HEK293 (cell line): ENCODE measurements at regions not wholly inside any gene's neighbourhood (a gene's known extent, or its start where the extent isn't known, plus 50 kb on each side); places are given as distances from the start of the nearest gene placed in this dataset.

ENCODE experiments used
- CTCF ChIA-PET: fragments of 350-600 bp; formaldehyde crosslinking; extraction: SDS; loops from one replicate; lab custom pipeline; 2021; ENCODE audit warnings: antibody characterized with exemption; lab: Yijun Ruan, JAX
- POLR2A ChIA-PET: fragments of 300-600 bp; formaldehyde crosslinking; extraction: SDS; loops from one replicate; lab custom pipeline; 2020; ENCODE audit warnings: antibody characterized with exemption, inconsistent platforms; lab: Yijun Ruan, JAX
- H3K27ac ChIP-seq: fragments of 200-500 bp; sonication (Bioruptor generic); 2 replicates; pipeline ENCODE4 v1.5.1; 2014; ENCODE audit warnings: low read depth, low read length, control low read depth, inconsistent platforms; ENCODE audit errors: extremely low read depth
- H3K36me3 ChIP-seq, 2 experiments: fragments of 200-500 bp in 1 of 2; sonication (Bioruptor generic) in 1 of 2; 1 replicate in 1 of 2; 2 replicates in 1 of 2; pipeline ENCODE4 v1.5.1; 2014 to 2017; ENCODE audit warnings: inconsistent platforms in 2 of 2, low read length in 2 of 2; ENCODE audit not compliant: control insufficient read depth in 2 of 2, insufficient read depth in 1 of 2
- H3K4me1 ChIP-seq: fragments of 200-500 bp; sonication (Bioruptor generic); 2 replicates; pipeline ENCODE4 v1.5.1; 2014; ENCODE audit warnings: mild to moderate bottlenecking, low read length, inconsistent platforms; ENCODE audit not compliant: control insufficient read depth, insufficient read depth
- H3K4me3 ChIP-seq: 2 replicates; pipeline ENCODE4 v1.5.1; 2011; ENCODE audit warnings: low read depth, mild to moderate bottlenecking, control low read depth, low read length, moderate library complexity
- H3K9me3 ChIP-seq: fragments of 200-500 bp; sonication (Bioruptor generic); 2 replicates; pipeline ENCODE4 v1.5.1; 2014; ENCODE audit warnings: low read depth, low read length, inconsistent platforms; ENCODE audit not compliant: control insufficient read depth, insufficient read depth
- HOXC10 ChIP-seq: sonication (generic); formaldehyde crosslinking; IDR thresholded peaks from 2 replicates; pipeline ENCODE4 v1.8.1; 2023; ENCODE audit warnings: mild to moderate bottlenecking, missing genetic modification reagents
- KLF9 ChIP-seq: fragments of 450-650 bp; formaldehyde crosslinking; IDR thresholded peaks from 2 replicates; pipeline ENCODE4 v1.5.1; 2016; ENCODE audit warnings: missing biosample characterization, missing genetic modification characterization, low read depth
- OVOL3 ChIP-seq: fragments of 450-650 bp; formaldehyde crosslinking; IDR thresholded peaks from 2 replicates; pipeline ENCODE4 v1.5.1; 2016; ENCODE audit warnings: missing biosample characterization, missing genetic modification characterization
- PRDM4 ChIP-seq: fragments of 450-650 bp; formaldehyde crosslinking; IDR thresholded peaks from 2 replicates; pipeline ENCODE4 v1.5.1; 2017; ENCODE audit warnings: missing biosample characterization, missing genetic modification characterization
- SCRT2 ChIP-seq: fragments of 450-650 bp; formaldehyde crosslinking; IDR thresholded peaks from 2 replicates; pipeline ENCODE4 v1.5.1; 2016; ENCODE audit warnings: missing biosample characterization, missing genetic modification characterization
- SP7 ChIP-seq: fragments of 450-650 bp; formaldehyde crosslinking; IDR thresholded peaks from 2 replicates; pipeline ENCODE4 v1.5.1; 2016; ENCODE audit warnings: missing biosample characterization, missing genetic modification characterization
- ZBTB26 ChIP-seq: fragments of 450-650 bp; formaldehyde crosslinking; optimal IDR thresholded peaks from 2 replicates; pipeline ENCODE3; 2016; ENCODE audit warnings: missing biosample characterization, mild to moderate bottlenecking, missing genetic modification characterization
- ZIC2 ChIP-seq: fragments of 450-650 bp; formaldehyde crosslinking; IDR thresholded peaks from 2 replicates; pipeline ENCODE4 v1.5.1; 2016; ENCODE audit warnings: missing biosample characterization, missing genetic modification characterization
- ZNF121 ChIP-seq: fragments of 450-650 bp; formaldehyde crosslinking; IDR thresholded peaks from 2 replicates; pipeline ENCODE4 v1.5.1; 2016; ENCODE audit warnings: missing biosample characterization, missing genetic modification characterization
- ZNF140 ChIP-seq: fragments of 450-650 bp; formaldehyde crosslinking; IDR thresholded peaks from 2 replicates; pipeline ENCODE4 v1.5.1; 2016; ENCODE audit warnings: missing biosample characterization, missing genetic modification characterization
- ZNF19 ChIP-seq: fragments of 450-650 bp; formaldehyde crosslinking; IDR thresholded peaks from 2 replicates; pipeline ENCODE4; 2016; ENCODE audit warnings: missing biosample characterization, missing genetic modification characterization, low read depth
- ZNF23 ChIP-seq: fragments of 450-650 bp; formaldehyde crosslinking; IDR thresholded peaks from 2 replicates; pipeline ENCODE4 v1.5.1; 2016; ENCODE audit warnings: missing biosample characterization, missing genetic modification characterization, borderline replicate concordance
- ZNF266 ChIP-seq: fragments of 450-650 bp; formaldehyde crosslinking; IDR thresholded peaks from 2 replicates; pipeline ENCODE4 v1.5.1; 2016; ENCODE audit warnings: missing biosample characterization, missing genetic modification characterization, low read depth
- ZNF292 ChIP-seq: fragments of 450-650 bp; formaldehyde crosslinking; IDR thresholded peaks from 2 replicates; pipeline ENCODE4 v1.5.1; 2016; ENCODE audit warnings: low read depth, missing biosample characterization, missing genetic modification characterization, borderline replicate concordance
- ZNF311 ChIP-seq: fragments of 450-650 bp; formaldehyde crosslinking; IDR thresholded peaks from 2 replicates; pipeline ENCODE4 v1.5.1; 2017; ENCODE audit warnings: missing biosample characterization, missing genetic modification characterization, borderline replicate concordance
- ZNF366 ChIP-seq: fragments of 450-650 bp; formaldehyde crosslinking; conservative IDR thresholded peaks from 2 replicates; pipeline ENCODE4 v1.5.1; 2016; ENCODE audit warnings: missing biosample characterization, missing genetic modification characterization
- ZNF416 ChIP-seq: fragments of 450-650 bp; formaldehyde crosslinking; IDR thresholded peaks from 2 replicates; pipeline ENCODE4 v1.5.1; 2016; ENCODE audit warnings: missing biosample characterization, missing genetic modification characterization
- ZNF449 ChIP-seq: fragments of 450-650 bp; formaldehyde crosslinking; IDR thresholded peaks from 2 replicates; pipeline ENCODE4 v1.5.1; 2017; ENCODE audit warnings: missing biosample characterization, mild to moderate bottlenecking, missing genetic modification characterization, moderate library complexity
- ZNF510 ChIP-seq: fragments of 450-650 bp; formaldehyde crosslinking; IDR thresholded peaks from 2 replicates; pipeline ENCODE4 v1.5.1; 2018; ENCODE audit warnings: mild to moderate bottlenecking, missing genetic modification characterization, missing biosample characterization; ENCODE audit not compliant: insufficient replicate concordance
- ZNF513 ChIP-seq: fragments of 450-650 bp; IDR thresholded peaks from 2 replicates; pipeline ENCODE4 v1.5.1; 2018; ENCODE audit warnings: missing biosample characterization, missing genetic modification characterization
- ZNF514 ChIP-seq: fragments of 450-650 bp; formaldehyde crosslinking; IDR thresholded peaks from 2 replicates; pipeline ENCODE4 v1.5.1; 2016; ENCODE audit warnings: missing biosample characterization, missing genetic modification characterization
- ZNF555 ChIP-seq: fragments of 450-650 bp; formaldehyde crosslinking; conservative IDR thresholded peaks from 2 replicates; pipeline ENCODE4 v1.5.1; 2017; ENCODE audit warnings: missing biosample characterization, mild to moderate bottlenecking, missing genetic modification characterization, inconsistent platforms
- ZNF558 ChIP-seq: fragments of 450-650 bp; formaldehyde crosslinking; IDR thresholded peaks from 2 replicates; pipeline ENCODE4 v1.5.1; 2016; ENCODE audit warnings: missing biosample characterization, missing genetic modification characterization
- ZNF561 ChIP-seq: fragments of 450-650 bp; IDR thresholded peaks from 2 replicates; pipeline ENCODE4 v1.5.1; 2018; ENCODE audit warnings: missing biosample characterization, missing genetic modification characterization, borderline replicate concordance
- ZNF670 ChIP-seq: fragments of 450-650 bp; formaldehyde crosslinking; IDR thresholded peaks from 2 replicates; pipeline ENCODE4 v1.5.1; 2016; ENCODE audit warnings: missing biosample characterization, missing genetic modification characterization, low read depth
- ZSCAN16 ChIP-seq: fragments of 450-650 bp; formaldehyde crosslinking; IDR thresholded peaks from 2 replicates; pipeline ENCODE4 v1.5.1; 2016; ENCODE audit warnings: missing biosample characterization, missing genetic modification characterization
- ZSCAN23 ChIP-seq: fragments of 450-650 bp; formaldehyde crosslinking; IDR thresholded peaks from 2 replicates; pipeline ENCODE4 v1.5.1; 2016; ENCODE audit warnings: missing biosample characterization, missing genetic modification characterization
- TF ChIP-seq, protein P1 (sequence below): fragments of 450-650 bp; formaldehyde crosslinking; IDR thresholded peaks from 2 replicates; pipeline ENCODE4 v1.5.1; 2017; ENCODE audit warnings: missing biosample characterization, missing genetic modification characterization

GRCh38 chr9:80049096-80049782, 477.5 kb downstream of the TLE4 start:
- TF ChIP-seq ZNF510, result no peak
- TF ChIP-seq SP7, result no peak
- TF ChIP-seq ZSCAN16 (tag by site-specific recombination), result no peak
- TF ChIP-seq ZNF555, result no peak
- no peak for TF ChIP-seq HOXC10
- TF ChIP-seq ZNF266, result no peak
- TF ChIP-seq ZNF366 (tag by site-specific recombination), result no peak
- no peak for TF ChIP-seq ZNF121
- TF ChIP-seq ZNF670 (tag by site-specific recombination), result no peak
- TF ChIP-seq ZNF558 (tag by site-specific recombination), result no peak
- no peak for TF ChIP-seq ZBTB26 (tag by site-specific recombination)
- no peak for TF ChIP-seq ZNF514
- no peak for TF ChIP-seq ZNF449 (tag by site-specific recombination)
- TF ChIP-seq ZNF311 (tag by site-specific recombination), result no peak
- no peak for TF ChIP-seq ZSCAN23 (tag by site-specific recombination)
- TF ChIP-seq KLF9 (tag by site-specific recombination), result no peak
- TF ChIP-seq OVOL3 (tag by site-specific recombination), result no peak
- no peak for TF ChIP-seq ZNF416
- TF ChIP-seq, all 188 proteins: peak for 0
- Histone ChIP-seq H3K4me3 (no peak overlapping the region), H3K27ac (no peak overlapping the region), H3K9me3 (no peaks in the 10 kb centered on the region; the same call in 1 of the 2 replicates), H3K36me3 (no peaks in the 10 kb centered on the region; a peak in 1 of 3 replicates), H3K4me1 (0 out of 2 replicates have a peak, but pooled peaks cover 2% of the 10 kb centered on the region)
- ChIA-PET CTCF (interaction anchor here (0.6 kb wide), 1 partner anchor 357 kb away, joined by 6 read pairs; no protein-coding TSS in a partner anchor), POLR2A (no interaction called here)

- Histone ChIP-seq H3K9me3 (no peaks in the 10 kb centered on the region), H3K4me1 (0 out of 2 replicates have a peak, but pooled peaks cover 2% of the 10 kb centered on the region), H3K36me3 (no peaks in the 10 kb centered on the region), H3K27ac (no peak overlapping the region), H3K4me3 (no peak overlapping the region)
- ChIA-PET CTCF (no interaction called here), POLR2A (no interaction called here)
- TF ChIP-seq, protein P1, sequence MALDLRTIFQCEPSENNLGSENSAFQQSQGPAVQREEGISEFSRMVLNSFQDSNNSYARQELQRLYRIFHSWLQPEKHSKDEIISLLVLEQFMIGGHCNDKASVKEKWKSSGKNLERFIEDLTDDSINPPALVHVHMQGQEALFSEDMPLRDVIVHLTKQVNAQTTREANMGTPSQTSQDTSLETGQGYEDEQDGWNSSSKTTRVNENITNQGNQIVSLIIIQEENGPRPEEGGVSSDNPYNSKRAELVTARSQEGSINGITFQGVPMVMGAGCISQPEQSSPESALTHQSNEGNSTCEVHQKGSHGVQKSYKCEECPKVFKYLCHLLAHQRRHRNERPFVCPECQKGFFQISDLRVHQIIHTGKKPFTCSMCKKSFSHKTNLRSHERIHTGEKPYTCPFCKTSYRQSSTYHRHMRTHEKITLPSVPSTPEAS, result no peak
- no peak for TF ChIP-seq ZIC2
- TF ChIP-seq PRDM4 (tag by site-specific recombination), result no peak
- no peak for TF ChIP-seq SCRT2 (tag by site-specific recombination)
- no peak for TF ChIP-seq ZNF19
- TF ChIP-seq ZNF23 (tag by site-specific recombination), result no peak
- TF ChIP-seq ZNF140 (tag by site-specific recombination), result no peak
- no peak for TF ChIP-seq ZSCAN23 (tag by site-specific recombination)
- TF ChIP-seq ZNF292 (tag by site-specific recombination), result no peak
- no peak for TF ChIP-seq ZNF561 (tag by site-specific recombination)
- TF ChIP-seq ZSCAN16 (tag by site-specific recombination), result no peak
- no peak for TF ChIP-seq ZNF513 (tag by site-specific recombination)
- no peak for TF ChIP-seq OVOL3 (tag by site-specific recombination)
Measured at GRCh38 chr9:80046481-80046880, 474.7 kb downstream of the TLE4 start.
